H1 (cell line): ENCODE measurements at regions not wholly inside any gene's neighbourhood (a gene's known extent, or its start where the extent isn't known, plus 50 kb on each side); places are given as distances from the start of the nearest gene placed in this dataset.
A peak's percentile ranks its signal among the peaks of the same experiment; 100 is the strongest.

Source experiments
- CTCF ChIA-PET: fragments of 300-600 bp; sonication (Branson Sonifier 250); formaldehyde crosslinking; loops from one replicate; lab custom pipeline; 2021; ENCODE audit not compliant: partially characterized antibody; lab: Charles Lee
- POLR2A ChIA-PET: fragments of 300-600 bp; sonication (Branson Sonifier 250); formaldehyde crosslinking; loops from one replicate; lab custom pipeline; 2021; ENCODE audit warnings: inconsistent platforms; ENCODE audit not compliant: partially characterized antibody; lab: Charles Lee
- DNase-seq, 2 experiments: peaks; one replicate each; pipeline versions ENCODE4 v3.0.0 to v3.0.0-alpha.2; 2010 to 2022; ENCODE audit warnings: low spot score in 2 of 2, low read depth in 1 of 2, mixed read lengths in 1 of 2
- FAIRE-seq: peaks from 2 replicates; lab custom pipeline; 2011; peaks lifted over from hg19 to GRCh38; lab: Jason Lieb, UNC
- H2AFZ ChIP-seq: 2 replicates; pipeline ENCODE4 v1.8.1; 2012; ENCODE audit warnings: low read length, inconsistent platforms
- H2AK5ac ChIP-seq: 2 replicates; pipeline ENCODE4 v1.6.1; 2013; ENCODE audit warnings: low read depth, low read length
- H2BK120ac ChIP-seq: replicated peaks from 2 replicates; pipeline ENCODE3; 2013; ENCODE audit warnings: low read depth, low read length, inconsistent platforms
- H2BK12ac ChIP-seq: 2 replicates; pipeline ENCODE4 v1.6.1; 2013; ENCODE audit warnings: low read depth, low read length
- H2BK15ac ChIP-seq: 2 replicates; pipeline ENCODE4 v1.6.1; 2013; ENCODE audit warnings: low read length
- H2BK20ac ChIP-seq: 2 replicates; pipeline ENCODE4 v1.6.1; 2013; ENCODE audit warnings: low read length
- H2BK5ac ChIP-seq: 2 replicates; pipeline ENCODE4 v1.6.1; 2013; ENCODE audit warnings: low read depth, low read length
- H3K14ac ChIP-seq: 2 replicates; pipeline ENCODE4 v1.6.1; 2013; ENCODE audit warnings: inconsistent platforms; ENCODE audit not compliant: insufficient read length
- H3K18ac ChIP-seq: 2 replicates; pipeline ENCODE4 v1.6.1; 2013; ENCODE audit warnings: low read length; ENCODE audit errors: extremely low read depth
- H3K23ac ChIP-seq: 2 replicates; pipeline ENCODE4 v1.6.1; 2013; ENCODE audit warnings: inconsistent platforms; ENCODE audit not compliant: insufficient read length
- H3K23me2 ChIP-seq: 2 replicates; pipeline ENCODE4 v1.6.1; 2013; ENCODE audit warnings: low read depth, low read length
- H3K27ac ChIP-seq: 2 replicates; pipeline ENCODE4 v1.6.1; 2011; ENCODE audit warnings: low read depth, low read length, inconsistent platforms
- H3K27me3 ChIP-seq, 4 experiments: replicated peaks in 1 of 4; 1 replicate in 1 of 4; 2 replicates in 3 of 4; pipeline versions ENCODE4 v1.6.1 to v1.8.1; 2011 to 2013; ENCODE audit warnings: low read length in 3 of 4, mild to moderate bottlenecking in 3 of 4, inconsistent platforms in 2 of 4, mixed read lengths in 2 of 4, moderate library complexity in 1 of 4; ENCODE audit not compliant: control insufficient read depth in 3 of 4, insufficient read depth in 3 of 4; ENCODE audit errors: extremely low read depth in 1 of 4
- H3K36me3 ChIP-seq, 4 experiments: 2 replicates each; pipeline versions ENCODE4 v1.6.1 to v1.8.1; 2011 to 2013; ENCODE audit warnings: mild to moderate bottlenecking in 4 of 4, low read length in 3 of 4, moderate library complexity in 2 of 4, control low read depth in 1 of 4, inconsistent platforms in 1 of 4; ENCODE audit not compliant: insufficient read depth in 4 of 4, control insufficient read depth in 2 of 4
- H3K4ac ChIP-seq: replicated peaks from 2 replicates; pipeline ENCODE3; 2013; ENCODE audit warnings: low read length, low read depth, mixed read lengths, inconsistent platforms; ENCODE audit not compliant: insufficient read length
- H3K4me1 ChIP-seq, 4 experiments: replicated peaks in 1 of 4; 1 replicate in 1 of 4; 2 replicates in 3 of 4; pipeline versions ENCODE4 v1.6.1 to v1.8.1; 2011 to 2013; ENCODE audit warnings: low read length in 3 of 4, inconsistent platforms in 2 of 4, mixed read lengths in 1 of 4; ENCODE audit not compliant: insufficient read depth in 4 of 4, control insufficient read depth in 3 of 4
- H3K4me2 ChIP-seq, 2 experiments: 2 replicates each; pipeline versions ENCODE4 v1.6.1 to v1.8.1; 2011 to 2013; ENCODE audit warnings: low read depth in 2 of 2, low read length in 2 of 2, control low read depth in 1 of 2, inconsistent platforms in 1 of 2, mild to moderate bottlenecking in 1 of 2; ENCODE audit not compliant: insufficient read depth in 1 of 2
- H3K4me3 ChIP-seq, 4 experiments: fragments of 200-600, 300-600 bp in 1 of 4; sonication (generic), shearing (Covaris generic), sonication (Bioruptor Twin) in 1 of 4; 2 replicates each; pipeline versions ENCODE4 v1.5.1 to v1.8.1; 2011 to 2016; ENCODE audit warnings: low read length in 4 of 4, low read depth in 3 of 4, control low read depth in 2 of 4, inconsistent platforms in 2 of 4, mild to moderate bottlenecking in 2 of 4, mixed read lengths in 1 of 4, moderate library complexity in 1 of 4; ENCODE audit not compliant: insufficient read depth in 2 of 4; ENCODE audit errors: extremely low read depth in 1 of 4
- H3K56ac ChIP-seq: replicated peaks from 2 replicates; pipeline ENCODE3; 2013; ENCODE audit warnings: low read depth, mild to moderate bottlenecking, mixed read lengths, low read length, inconsistent platforms; ENCODE audit not compliant: insufficient read length
- H3K79me1 ChIP-seq: 2 replicates; pipeline ENCODE4 v1.6.1; 2013; ENCODE audit warnings: low read depth, low read length, control low read depth
- H3K79me2 ChIP-seq, 2 experiments: 2 replicates each; pipeline versions ENCODE4 v1.6.1 to v1.8.1; 2012 to 2013; ENCODE audit warnings: low read length in 2 of 2, mild to moderate bottlenecking in 2 of 2, inconsistent platforms in 1 of 2; ENCODE audit not compliant: insufficient read depth in 2 of 2, control insufficient read depth in 1 of 2
- H3K9ac ChIP-seq, 4 experiments: replicated peaks in 1 of 4; 1 replicate in 1 of 4; 2 replicates in 3 of 4; pipeline versions ENCODE4 v1.6.1 to v1.8.1; 2011 to 2013; ENCODE audit warnings: low read depth in 3 of 4, low read length in 3 of 4, control low read depth in 2 of 4, mild to moderate bottlenecking in 2 of 4, moderate library complexity in 2 of 4, inconsistent platforms in 1 of 4; ENCODE audit errors: extremely low read depth in 1 of 4
- H3K9me3 ChIP-seq, 2 experiments: 2 replicates each; pipeline versions ENCODE4 v1.6.1 to v1.8.1; 2012 to 2013; ENCODE audit warnings: mild to moderate bottlenecking in 2 of 2, moderate library complexity in 2 of 2, control low read depth in 1 of 2, inconsistent platforms in 1 of 2, low read depth in 1 of 2, low read length in 1 of 2, mixed read lengths in 1 of 2; ENCODE audit not compliant: insufficient read depth in 2 of 2
- H4K20me1 ChIP-seq, 2 experiments: replicated peaks in 1 of 2; 2 replicates each; pipeline versions ENCODE3 to v1.8.1; 2011 to 2013; ENCODE audit warnings: inconsistent platforms in 2 of 2, low read length in 2 of 2, mild to moderate bottlenecking in 1 of 2; ENCODE audit not compliant: insufficient read depth in 2 of 2, control insufficient read depth in 1 of 2
- H4K5ac ChIP-seq: 2 replicates; pipeline ENCODE4 v1.6.1; 2013; ENCODE audit warnings: low read length, low read depth, mixed read lengths, inconsistent platforms; ENCODE audit not compliant: insufficient read length
- H4K8ac ChIP-seq: 2 replicates; pipeline ENCODE4 v1.8.0; 2013; ENCODE audit warnings: mild to moderate bottlenecking, moderate library complexity, low read length, inconsistent platforms; ENCODE audit not compliant: insufficient read depth; ENCODE audit errors: extremely low read depth
- H4K91ac ChIP-seq: replicated peaks from 2 replicates; pipeline ENCODE3; 2013; ENCODE audit warnings: low read length, mixed read lengths, inconsistent platforms; ENCODE audit not compliant: insufficient read length
- ASH2L ChIP-seq: fragments of 200-600, 300-600 bp; sonication (generic); IDR thresholded peaks from one replicate; pipeline ENCODE4 v1.7.1; 2017; ENCODE audit warnings: low read length
- CBX8 ChIP-seq: fragments of 300-800, 300-1000 bp; sonication (generic); IDR thresholded peaks from 2 replicates; pipeline ENCODE4 v1.7.1; 2016; ENCODE audit warnings: low read depth, low read length, borderline replicate concordance
- EGR1 ChIP-seq: IDR thresholded peaks from 2 replicates; pipeline ENCODE4 v1.6.1; 2011; ENCODE audit warnings: low read depth, low read length, borderline replicate concordance
- EP300 ChIP-seq, 2 experiments: IDR thresholded peaks; 1 replicate in 1 of 2; 2 replicates in 1 of 2; pipeline ENCODE4 v1.6.1; 2011 to 2012; ENCODE audit warnings: low read depth in 2 of 2, low read length in 2 of 2, mild to moderate bottlenecking in 2 of 2, borderline replicate concordance in 1 of 2, inconsistent platforms in 1 of 2, moderate library complexity in 1 of 2
- HDAC6 ChIP-seq: IDR thresholded peaks from one replicate; pipeline ENCODE4 v1.7.1; 2012; ENCODE audit warnings: low read depth, mild to moderate bottlenecking, inconsistent platforms, low read length, moderate library complexity
- MAFK ChIP-seq: IDR thresholded peaks from 2 replicates; pipeline ENCODE4 v1.6.1; 2012; ENCODE audit warnings: low read depth, mild to moderate bottlenecking, improper control_type of control experiment, low read length
- RFX5 ChIP-seq: IDR thresholded peaks from 2 replicates; pipeline ENCODE4 v1.6.1; 2011; ENCODE audit warnings: low read depth, low read length, improper control_type of control experiment, borderline replicate concordance
- SIX5 ChIP-seq: IDR thresholded peaks from 2 replicates; pipeline ENCODE4 v1.6.1; 2011; ENCODE audit warnings: mild to moderate bottlenecking, low read depth, low read length
- SP2 ChIP-seq: IDR thresholded peaks from 2 replicates; pipeline ENCODE4 v1.6.1; 2012; ENCODE audit warnings: mild to moderate bottlenecking, low read length, inconsistent platforms
- TAF7 ChIP-seq: optimal IDR thresholded peaks from 2 replicates; pipeline ENCODE3; 2011; ENCODE audit warnings: low read depth, mild to moderate bottlenecking, inconsistent platforms, low read length, moderate library complexity, borderline replicate concordance
- TBP ChIP-seq: IDR thresholded peaks from 2 replicates; pipeline ENCODE4 v1.6.1; 2011; ENCODE audit warnings: low read depth, low read length, improper control_type of control experiment
- YY1 ChIP-seq: IDR thresholded peaks from 2 replicates; pipeline ENCODE4 v1.6.1; 2011; ENCODE audit warnings: low read depth, mild to moderate bottlenecking, low read length
- WGBS, 2 experiments: shearing (Covaris generic) in 1 of 2; methylation state at CpG; one replicate each; pipeline versions ENCODE4 v1.1.6 to v1.1.7; 2013 to 2015; ENCODE audit warnings: low lambda C conversion rate in 2 of 2, mixed read lengths in 2 of 2, inconsistent platforms in 1 of 2, low coverage in 1 of 2, missing lambda C conversion rate in 1 of 2; ENCODE audit not compliant: insufficient replicate concordance in 2 of 2, insufficient coverage in 1 of 2, insufficient read length in 1 of 2; ENCODE audit errors: extremely low coverage in 1 of 2, missing lambda C conversion rate in 1 of 2; 5-methylcytosine and 5-hydroxymethylcytosine counted together
- TF ChIP-seq, protein P1 (sequence below): IDR thresholded peaks from 2 replicates; pipeline ENCODE4 v1.6.1; 2011; ENCODE audit warnings: low read length, improper control_type of control experiment
- TF ChIP-seq, protein P2 (sequence below): IDR thresholded peaks from 2 replicates; pipeline ENCODE4 v1.6.1; 2011; ENCODE audit warnings: low read depth, mild to moderate bottlenecking, low read length; ENCODE audit not compliant: insufficient read depth

DNA sequence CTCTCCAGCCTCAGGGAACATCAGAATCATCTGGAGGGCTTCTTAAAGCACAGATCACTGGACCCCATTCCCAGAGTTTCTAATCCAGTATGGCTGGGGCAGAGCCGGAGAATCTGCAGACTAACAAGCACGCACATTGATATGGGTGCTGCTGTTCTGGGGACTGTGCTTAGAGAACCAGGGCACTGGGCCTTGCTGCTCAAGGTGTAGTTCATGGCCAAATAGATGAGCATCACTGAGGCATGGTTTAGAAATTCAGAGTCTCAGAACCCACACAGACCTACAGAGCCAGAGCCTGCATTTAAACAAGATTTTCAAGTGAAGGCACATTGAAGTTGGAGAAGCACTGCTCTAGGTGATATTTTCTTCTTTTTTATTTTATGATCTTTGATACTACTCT is 376.8 kb upstream of the PHF14 start:
- Histone ChIP-seq H2AK5ac (no peak overlapping the region), H3K4me3 (no peak overlapping the region), H3K18ac (no peak overlapping the region), H3K79me1 (no peaks in the 10 kb centered on the region), H4K5ac (no peak overlapping the region), H4K20me1 (no peaks in the 10 kb centered on the region), H3K56ac (no peak overlapping the region), H2AFZ (peak overlapping the region; percentile 16; the same call in 1 of the 2 replicates), H3K14ac (no peak overlapping the region), H3K4me1 (no peaks in the 10 kb centered on the region), H4K8ac (no peak overlapping the region), H3K79me2 (no peaks in the 10 kb centered on the region), H2BK120ac (no peak overlapping the region), H2BK5ac (no peak overlapping the region), H3K27ac (no peak overlapping the region), H3K9me3 (no peaks in the 10 kb centered on the region), H3K27me3 (no peaks in the 10 kb centered on the region), H4K91ac (no peak overlapping the region), H3K36me3 (no peaks in the 10 kb centered on the region), H2BK12ac (no peak overlapping the region), H2BK15ac (no peak overlapping the region), H3K9ac (no peak overlapping the region), H3K23ac (no peak overlapping the region), H3K4me2 (no peak overlapping the region), H2BK20ac (no peak overlapping the region), H3K23me2 (no peaks in the 10 kb centered on the region), H3K4ac (no peak overlapping the region)
- WGBS, 2 experiments: 100% methylated on average over 2 of the region's 2 CpGs; no CpG with 5 or more reads in 1 of the 2 experiments
- POLR2A ChIA-PET: no interaction called here
- CTCF ChIA-PET: no interaction called here
- DNase-seq: no peak
- FAIRE-seq: no peak
- TF ChIP-seq TAF7 (no peak), CBX8 (no peak), ASH2L (no peak), SIX5 (no peak), YY1 (no peak), TBP (no peak), SP2 (no peak), HDAC6 (no peak), MAFK (no peak), EP300 (IDR thresholded peaks at IDR 0.05; ENCODE audit: borderline replicate concordance in 1 of 2, low read depth in 2 of 2, low read length in 2 of 2) (no peak), RFX5 (no peak), EGR1 (no peak)
- TF ChIP-seq, protein P1, sequence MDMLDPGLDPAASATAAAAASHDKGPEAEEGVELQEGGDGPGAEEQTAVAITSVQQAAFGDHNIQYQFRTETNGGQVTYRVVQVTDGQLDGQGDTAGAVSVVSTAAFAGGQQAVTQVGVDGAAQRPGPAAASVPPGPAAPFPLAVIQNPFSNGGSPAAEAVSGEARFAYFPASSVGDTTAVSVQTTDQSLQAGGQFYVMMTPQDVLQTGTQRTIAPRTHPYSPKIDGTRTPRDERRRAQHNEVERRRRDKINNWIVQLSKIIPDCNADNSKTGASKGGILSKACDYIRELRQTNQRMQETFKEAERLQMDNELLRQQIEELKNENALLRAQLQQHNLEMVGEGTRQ: no peak
- TF ChIP-seq, protein P2, sequence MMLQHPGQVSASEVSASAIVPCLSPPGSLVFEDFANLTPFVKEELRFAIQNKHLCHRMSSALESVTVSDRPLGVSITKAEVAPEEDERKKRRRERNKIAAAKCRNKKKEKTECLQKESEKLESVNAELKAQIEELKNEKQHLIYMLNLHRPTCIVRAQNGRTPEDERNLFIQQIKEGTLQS: no peak
